Medulla oblongata (tissue), 1 donor: ENCODE measurements at regions not wholly inside any gene's neighbourhood (a gene's known extent, or its start where the extent isn't known, plus 50 kb on each side); places are given as distances from the start of the nearest gene placed in this dataset.
A peak's percentile ranks its signal among the peaks of the same experiment; 100 is the strongest.

Source experiments
- DNase-seq: peaks from one replicate; pipeline ENCODE4 v3.0.0-alpha.2; 2015; ENCODE audit errors: extremely low spot score

DNA sequence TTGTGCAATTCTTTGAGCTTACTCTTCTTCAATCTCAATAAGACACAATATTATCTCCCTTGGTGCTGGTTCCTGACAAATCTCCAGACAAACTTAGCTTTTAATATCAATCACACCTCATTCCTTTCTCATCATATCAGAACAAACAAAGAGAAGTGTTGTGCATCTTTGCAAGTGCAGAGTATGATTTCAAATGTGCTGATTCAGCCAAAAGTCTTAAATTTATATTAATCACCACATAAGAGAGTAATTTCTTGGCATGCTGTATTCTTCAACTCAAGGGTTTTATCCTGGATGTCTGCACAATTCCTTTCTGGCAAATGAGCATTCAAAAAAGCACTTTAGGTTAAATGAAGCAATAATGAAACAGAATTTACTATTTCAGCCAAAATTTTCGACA, 877.8 kb downstream of the ANKRD7 start:
- DNase-seq, result no peak

DNA sequence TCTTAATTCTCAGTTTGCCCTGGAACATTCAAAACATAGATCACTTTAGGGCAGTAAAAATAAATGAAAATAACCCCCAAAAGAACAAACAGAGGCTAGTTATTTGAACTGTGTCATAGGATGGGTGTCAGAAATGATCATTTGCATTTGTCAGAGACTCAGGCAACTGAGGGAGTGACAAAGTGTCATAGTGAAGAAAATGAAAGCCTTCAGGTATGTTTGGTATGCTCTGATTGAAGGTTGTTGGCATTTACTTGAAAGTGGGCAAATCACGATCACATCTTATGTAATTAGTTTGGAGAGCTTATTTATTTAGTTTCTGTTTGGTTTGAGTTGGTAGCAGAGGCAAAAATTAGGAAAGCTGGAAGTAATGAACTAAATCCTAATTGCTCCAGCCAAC, 880.9 kb downstream of the ANKRD7 start:
- no peak for DNase-seq

DNA sequence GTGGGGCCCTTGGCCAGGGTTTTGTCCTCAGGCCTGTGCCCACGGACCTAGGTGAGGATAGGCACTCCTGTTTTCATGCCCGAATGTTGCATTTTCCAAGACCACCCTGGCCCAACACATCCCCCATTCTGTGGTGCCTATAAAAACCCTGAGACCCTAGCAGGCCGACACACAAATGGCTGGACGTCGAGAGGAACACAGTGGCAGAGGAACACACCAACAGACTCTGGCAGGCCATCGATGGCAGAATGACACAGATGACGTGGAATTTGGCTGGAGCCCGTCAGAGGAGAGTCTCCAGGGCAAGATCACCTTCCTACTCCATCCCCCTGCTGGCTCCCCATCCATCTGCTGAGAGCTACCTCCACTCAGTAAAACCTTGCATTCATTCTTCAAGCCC, 898.8 kb downstream of the ANKRD7 start:
- no peak for DNase-seq

DNA sequence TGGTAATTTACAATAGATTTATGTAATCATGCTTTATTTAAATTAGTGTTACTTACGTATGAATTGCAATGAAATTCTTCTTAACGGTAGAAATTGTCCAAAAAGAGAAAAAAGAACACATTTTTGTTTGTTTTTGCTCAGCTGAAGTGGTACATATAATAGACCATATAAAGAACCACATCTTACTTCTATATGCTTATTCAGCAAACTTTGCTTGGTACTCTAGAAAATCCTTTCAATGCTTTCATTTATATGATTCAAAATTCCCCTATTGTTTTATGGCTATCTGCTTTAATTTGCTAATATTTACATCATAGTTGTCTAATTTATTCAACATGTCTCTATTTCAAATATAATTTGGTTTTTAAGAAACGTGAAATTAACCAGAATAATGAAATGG, 903.2 kb downstream of the ANKRD7 start:
- DNase-seq, result no peak

DNA sequence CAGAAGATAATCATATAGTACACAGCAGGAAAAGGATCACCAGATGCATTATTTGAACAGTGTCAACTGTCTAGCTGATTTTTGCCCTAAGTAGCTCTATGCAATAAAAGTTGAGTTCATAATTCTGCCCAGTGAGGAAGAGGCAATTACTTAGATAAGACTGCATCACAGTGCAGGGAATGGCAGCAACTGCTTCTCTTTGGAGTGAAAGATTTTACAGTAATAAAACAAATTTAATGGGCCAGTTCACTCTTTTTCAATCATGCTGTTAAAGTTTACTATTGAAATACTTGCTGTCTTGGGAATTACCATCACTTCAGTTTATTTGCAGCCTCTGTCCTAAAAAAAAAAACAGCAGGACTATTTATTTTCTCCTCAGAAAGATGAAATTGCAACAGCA, 907.9 kb downstream of the ANKRD7 start:
- DNase-seq, result no peak

DNA sequence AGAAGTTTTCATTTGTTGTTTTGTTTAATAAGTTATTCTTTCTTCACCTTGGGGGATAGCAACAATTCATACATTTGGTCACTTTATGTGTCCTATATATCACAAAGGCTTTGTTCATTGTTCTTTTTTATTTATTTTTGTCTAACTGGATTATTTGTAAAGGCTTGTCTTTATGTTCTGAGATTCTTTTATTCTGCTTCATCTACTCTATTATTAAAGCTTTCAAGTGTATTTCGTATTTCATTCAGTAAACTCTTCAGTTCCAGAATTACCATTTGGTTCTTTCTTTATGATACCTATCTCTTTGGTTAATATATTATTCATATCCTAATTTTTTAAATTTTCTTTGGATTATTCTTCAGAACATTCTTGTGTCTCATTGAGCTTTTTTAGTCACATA, 942.9 kb downstream of the ANKRD7 start:
- no peak for DNase-seq

DNA sequence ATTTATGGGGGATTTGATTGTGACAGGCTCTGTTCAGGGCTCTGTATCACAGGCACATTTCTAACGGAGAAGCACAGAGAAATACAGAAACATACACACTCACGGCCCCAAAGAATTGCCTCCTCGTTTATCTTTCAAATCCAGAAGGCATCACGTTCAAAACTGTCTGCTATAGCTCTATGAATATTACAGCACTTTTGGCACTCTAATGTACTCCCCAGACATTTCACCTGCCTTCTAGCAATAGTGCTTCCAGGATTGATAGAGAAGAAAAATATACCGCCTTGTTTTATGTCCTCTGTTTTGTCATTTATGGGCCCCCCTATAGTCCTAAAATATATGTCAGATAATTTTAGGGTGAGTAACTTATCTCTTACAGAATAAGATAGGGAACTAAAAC, 947.5 kb downstream of the ANKRD7 start:
- no peak for DNase-seq

DNA sequence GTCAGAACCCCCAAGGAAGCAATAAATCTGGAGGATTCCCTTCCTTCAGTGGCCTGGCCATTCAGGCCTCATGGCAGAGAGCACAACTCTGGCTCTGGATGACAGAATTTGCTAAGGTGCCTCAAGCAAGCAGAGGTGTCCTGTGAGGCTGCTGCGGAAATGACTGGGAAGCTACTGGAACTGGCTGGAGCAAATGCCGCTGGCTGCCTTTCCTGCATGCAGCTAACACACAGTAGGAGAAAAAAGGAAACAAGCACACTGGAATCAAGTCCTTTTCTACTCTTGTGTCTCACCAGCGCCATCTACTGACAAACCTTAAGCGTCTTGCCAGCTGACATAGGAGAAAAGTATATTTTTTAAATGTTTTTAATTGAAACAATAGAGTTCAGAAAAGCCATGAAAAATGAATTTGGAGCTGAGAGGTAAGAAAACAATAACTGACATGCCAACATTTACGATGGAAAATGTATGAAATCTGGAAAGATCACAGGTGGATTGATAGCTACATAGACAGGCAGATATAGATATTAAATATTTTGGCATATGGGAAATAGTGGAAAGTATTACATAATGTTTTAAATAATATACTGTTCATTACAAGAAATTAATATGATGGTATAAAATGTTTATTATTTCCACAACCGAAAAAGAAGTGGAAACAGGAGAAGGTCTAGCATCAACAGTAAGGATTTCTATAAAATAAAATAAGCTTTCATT, 951.6 kb downstream of the ANKRD7 start:
- DNase-seq, result peak; percentile 87

DNA sequence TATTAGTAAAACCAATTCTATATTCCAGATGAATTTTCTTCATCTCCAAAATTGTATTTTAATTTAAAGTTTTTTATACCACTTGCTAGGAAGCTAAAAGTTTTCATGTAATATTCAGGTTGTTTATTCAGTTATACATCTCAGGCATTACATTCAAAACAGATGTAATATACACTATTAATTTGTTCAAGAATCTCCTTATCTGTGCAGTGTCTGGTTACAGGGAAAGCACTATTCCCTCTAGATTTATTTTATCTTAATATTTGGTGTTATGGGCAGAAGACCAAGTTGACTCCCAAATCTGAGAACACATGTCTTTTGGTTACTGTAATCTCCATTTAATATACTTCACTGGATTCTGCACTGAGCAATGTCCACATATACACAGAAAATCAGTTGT, 953.4 kb downstream of the ANKRD7 start:
- DNase-seq, result no peak

DNA sequence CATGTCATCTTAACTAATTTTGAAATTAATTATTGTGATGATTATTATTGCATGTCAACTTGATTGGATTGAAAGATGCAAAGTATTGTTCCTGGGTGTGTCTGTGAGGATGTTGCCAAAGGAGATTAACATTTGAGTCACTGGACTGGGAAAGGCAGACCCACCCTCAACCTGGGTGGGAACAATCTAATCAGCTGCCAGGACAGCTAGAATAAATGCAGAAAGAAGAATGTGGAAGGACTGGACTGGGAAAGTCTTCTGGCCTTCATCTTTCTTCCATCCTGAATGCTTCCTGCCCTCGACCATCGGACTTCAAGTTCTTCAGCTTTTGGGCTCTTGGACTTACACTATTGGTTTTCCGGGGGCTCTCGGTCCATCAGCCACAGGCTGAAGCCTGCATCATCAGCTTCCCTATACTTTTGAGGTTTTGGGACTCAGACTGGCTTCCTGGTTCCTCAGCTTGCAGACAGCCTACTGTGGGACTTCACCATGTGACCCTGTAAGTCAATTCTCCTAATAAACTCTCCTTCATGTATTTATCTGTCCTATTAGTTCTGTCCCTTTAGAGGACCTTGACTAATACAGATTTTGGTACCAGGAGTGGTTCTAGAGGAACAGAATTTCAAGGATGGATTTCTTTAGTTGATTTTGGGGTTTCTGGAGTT, 959.8 kb downstream of the ANKRD7 start:
- DNase-seq, result no peak

DNA sequence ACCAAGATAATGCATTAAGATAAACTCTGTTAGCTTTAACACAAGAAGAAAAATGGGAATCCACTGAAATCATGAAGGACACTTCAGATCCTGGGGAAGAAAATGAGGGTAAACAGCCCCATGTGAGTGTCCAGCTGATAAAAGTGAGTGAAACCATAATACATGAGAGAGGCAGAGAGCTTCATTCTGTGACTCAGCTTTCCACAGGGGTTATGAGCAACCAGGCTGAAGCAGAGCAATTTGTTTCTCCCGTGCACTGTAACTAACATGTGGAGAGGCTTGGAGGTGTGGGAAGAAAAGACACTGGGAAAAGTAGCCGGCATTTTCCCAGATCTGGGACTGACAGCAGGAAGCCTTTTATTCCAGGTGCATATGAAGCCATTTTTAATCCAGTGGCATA, 971.7 kb downstream of the ANKRD7 start:
- DNase-seq, result no peak

DNA sequence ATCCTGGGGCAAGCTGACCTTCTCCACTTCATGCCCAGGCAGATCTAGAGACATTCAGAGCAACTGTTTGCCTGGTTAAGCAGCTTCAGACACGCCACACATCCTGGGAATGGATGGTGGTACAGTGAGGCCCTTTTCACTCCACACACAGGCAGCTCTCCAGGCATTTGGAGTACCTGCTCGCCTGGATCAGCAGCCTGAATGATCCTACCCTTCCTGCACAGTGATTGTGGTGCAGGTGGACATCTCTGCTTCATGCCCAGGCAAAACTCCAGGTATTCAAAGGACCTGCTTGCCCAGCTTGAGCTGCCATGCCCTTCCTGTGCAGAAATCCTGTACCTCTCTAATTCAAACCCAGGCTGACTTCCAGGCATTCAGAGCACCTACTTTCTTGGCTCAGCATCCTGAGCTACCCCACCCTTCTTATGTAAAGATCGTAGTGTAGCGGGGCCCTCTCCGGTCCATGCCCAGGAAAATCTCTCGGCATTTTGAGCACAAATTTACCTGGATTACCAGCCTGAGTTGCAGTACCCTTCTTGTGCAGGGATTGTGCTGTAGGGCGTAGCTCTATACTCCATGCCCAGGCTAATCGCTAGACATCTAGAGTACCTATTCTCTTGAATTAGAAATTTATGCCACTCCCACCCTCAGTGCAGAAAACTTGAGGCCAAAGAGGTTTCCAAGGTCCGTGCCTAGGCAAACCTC, 972.8 kb downstream of the ANKRD7 start:
- DNase-seq, result no peak

DNA sequence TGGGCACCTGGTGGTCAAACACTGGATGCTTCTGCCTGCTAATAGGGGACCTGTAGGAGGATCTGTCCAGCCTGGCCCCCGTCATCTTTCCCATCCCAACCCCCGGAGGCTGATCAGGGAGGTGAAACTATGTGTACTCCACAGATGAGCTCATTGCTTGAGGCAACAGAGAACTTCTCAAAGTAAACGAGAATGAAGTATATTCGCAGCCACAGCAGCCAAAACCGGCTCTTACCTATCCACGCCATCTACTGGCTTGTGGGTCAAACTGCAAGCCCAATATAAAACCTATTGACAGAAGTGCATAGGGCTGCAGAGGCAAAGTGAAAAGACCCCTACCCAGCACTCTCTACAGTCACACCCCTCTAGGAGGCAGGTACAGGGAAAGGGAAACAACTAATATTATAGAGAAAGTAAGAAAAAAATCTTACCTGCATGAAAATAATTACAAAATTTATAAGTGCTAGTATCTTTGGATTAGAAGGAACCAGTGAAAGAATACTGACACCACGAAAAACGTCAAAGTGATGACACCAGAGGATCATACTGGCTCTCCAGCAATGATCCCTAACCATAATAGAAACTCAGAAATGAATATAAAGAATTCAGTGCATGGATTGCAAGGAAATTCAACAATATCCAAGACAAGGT, 973.5 kb downstream of the ANKRD7 start:
- peak; percentile 12 for DNase-seq

DNA sequence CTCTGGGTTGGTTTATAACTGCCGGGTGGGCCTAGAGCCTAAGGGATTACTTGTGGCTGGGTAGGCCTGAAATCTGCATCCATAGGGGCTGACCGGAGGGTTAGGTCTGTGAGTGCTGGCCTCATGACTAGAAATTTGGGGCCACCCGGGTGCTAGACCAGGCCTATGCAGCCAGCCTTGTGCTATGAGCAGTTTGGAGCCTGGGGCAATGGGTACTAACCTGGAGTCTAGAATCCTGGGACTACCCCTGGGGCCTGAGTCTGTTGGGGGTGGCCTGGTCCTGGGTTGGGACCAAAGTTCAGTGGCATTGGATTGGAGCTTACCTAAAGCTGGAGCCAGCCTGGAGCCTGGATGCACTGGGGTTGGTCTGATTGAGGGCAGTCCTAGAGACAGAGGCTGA, 995.2 kb downstream of the ANKRD7 start:
- no peak for DNase-seq

DNA sequence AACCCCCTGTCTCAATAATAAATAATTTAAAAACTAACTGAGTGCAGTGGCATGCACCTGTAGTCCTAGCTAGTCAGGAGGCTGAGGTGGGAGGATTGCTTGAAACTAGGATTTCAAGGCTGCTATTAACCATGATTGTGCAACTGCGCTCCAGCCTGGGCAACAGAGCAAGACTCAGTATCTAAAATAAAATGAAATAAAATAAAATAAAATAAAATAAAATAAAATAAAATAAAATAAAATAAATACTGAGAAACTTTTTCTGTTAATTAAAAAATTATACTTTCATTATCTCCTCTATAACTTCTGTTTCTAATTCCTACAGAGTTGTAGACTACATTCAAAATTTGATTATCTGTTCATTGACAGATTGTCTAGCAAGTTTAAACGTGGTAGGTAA, 999.4 kb downstream of the ANKRD7 start:
- DNase-seq, result no peak

DNA sequence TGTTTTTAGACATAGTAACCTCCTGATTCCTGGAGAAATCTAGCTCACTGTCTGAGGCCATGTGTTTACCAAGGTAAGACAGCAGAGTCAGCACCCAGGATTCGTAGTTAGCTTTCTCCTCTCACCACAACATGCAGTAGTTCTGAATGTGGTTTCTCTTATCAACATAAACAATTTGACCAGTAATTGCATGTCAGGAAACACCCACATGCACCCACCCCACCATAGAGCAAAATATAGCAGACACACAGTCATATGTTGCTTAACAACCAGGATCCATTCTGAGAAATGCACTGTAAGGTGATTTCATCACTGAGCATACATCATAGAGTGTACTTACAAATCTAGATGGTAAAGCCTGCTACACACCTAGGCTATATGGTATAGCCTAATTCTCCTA, 1004.0 kb downstream of the ANKRD7 start:
- DNase-seq, result no peak

DNA sequence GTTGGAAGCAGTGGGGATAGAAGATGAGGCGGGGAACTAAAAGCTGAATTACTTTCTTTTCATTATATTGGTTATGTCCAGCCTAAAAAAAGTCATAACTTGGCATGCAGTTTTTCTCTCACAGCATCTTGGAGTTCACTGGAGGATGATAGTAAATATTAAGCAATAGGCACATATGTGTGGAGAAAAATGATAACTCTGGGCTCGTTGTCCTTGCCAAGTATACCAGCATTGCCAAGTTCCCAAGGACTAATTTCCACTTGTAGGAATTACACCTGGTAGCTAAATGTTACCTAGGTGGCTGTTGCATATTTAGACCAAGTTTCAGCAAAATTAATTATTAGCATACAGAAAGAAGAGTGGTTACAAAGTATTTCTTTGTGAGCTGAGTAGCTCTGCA, 1007.6 kb downstream of the ANKRD7 start:
- DNase-seq, result no peak

DNA sequence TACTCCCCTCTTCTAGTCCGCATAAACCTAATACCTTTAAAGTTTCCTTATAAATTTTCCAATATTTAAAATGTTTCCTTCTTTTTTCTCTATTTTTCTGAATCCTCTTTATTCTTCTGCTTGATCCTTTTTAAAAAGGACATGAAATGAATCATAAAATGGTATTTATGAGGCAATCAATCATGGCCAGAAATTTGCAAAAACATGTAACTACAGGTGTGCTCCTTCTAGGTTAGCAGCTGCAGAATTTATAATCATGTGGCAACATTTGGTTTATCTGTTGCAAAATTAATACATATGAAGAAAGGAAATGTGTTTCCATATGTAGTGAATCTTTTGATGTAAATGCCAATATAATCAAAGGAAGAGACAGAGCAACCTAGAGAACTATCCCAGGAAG, 1008.5 kb downstream of the ANKRD7 start:
- no peak for DNase-seq

DNA sequence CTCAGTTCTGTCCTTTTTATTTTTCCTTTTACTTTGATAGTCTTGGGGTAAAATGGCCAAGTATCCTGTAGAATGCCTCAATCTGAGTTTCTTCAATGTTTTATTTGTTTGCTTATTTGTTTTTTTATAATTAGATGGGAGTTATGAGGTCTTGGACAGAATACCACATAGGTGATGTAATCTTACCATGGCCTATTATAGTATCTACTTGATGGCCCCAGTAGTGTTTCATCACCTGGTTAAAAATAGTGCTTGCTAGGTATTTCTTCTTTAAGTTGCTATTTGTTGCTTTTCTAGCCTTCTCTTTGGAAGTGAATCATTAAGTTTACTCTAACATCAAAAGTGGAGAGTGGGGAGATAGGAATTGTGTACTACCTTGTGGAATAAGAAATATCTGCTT, 1020.0 kb upstream of the KCND2 start:
- no peak for DNase-seq

DNA sequence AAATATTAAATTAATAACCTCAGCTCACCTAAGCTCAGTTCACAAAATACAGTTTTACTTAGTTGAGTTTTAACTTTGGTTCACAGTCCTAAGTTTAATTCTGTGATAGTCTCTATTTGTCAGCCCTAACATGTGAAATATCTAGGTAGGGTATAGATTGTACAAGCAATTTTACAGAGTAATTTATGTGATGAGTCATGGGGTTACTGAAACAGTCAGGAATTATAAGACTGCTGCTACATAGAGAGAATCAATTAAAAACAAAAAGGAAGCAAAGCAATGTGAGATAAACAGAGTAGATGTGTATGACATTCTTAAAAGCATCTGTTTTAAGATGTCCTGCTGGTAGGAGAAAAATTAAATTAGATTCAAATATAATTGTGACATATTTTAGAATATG, 1018.2 kb upstream of the KCND2 start:
- DNase-seq, result no peak

DNA sequence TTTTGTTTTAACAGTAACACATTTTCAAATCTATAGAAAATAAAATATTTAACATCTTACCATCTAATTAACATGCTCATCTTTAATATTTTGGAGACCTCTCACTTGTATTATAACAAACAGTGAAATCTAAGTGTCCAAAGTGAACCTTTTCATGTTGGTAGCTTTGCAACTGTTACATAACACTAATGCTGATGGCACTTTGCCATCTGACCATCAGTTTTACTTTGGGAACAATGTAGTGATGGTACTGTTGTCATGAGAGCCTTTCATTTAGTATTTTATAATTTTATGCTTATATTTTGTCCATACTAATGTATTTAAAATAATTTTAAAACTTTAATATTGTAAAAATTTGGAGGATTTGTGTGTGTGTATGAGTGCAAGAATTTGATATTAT, 1017.0 kb upstream of the KCND2 start:
- peak; percentile 6 for DNase-seq

DNA sequence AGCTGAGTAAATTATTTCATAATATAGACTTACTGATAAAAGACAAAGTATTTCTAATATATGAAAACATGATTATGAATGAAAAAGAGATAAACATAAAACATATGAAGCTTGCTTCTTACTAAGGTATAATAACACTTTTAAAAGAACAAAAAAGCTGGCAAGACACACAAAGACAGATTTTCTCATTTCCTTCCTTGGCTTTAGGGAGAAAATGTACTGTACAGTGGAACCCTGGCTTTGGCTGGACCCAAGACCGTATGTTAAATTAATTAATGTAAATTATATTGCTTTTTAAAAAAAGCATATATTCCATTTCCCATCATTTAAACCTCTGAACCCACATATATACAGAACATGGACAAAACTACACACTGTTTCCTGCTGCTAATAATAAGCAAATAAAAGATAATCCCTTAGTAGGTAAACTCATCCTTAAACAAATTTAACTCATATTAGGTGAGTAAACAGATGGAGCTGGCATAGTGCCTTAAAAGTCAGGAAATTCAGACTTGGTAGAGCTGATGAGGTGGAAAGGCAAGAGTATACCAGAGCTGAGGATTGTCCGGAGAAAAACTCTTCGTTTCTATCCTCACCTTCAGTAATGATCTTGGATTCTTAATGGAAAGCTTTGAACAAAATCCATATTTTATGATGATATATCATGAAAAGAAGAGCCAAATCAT, 1016.4 kb upstream of the KCND2 start:
- DNase-seq, result no peak
